Peyer's patch (tissue), 4 donors: ENCODE measurements at regions not wholly inside any gene's neighbourhood (a gene's known extent, or its start where the extent isn't known, plus 50 kb on each side); places are given as distances from the start of the nearest gene placed in this dataset.

Experiments used
- CTCF ChIP-seq, 6 experiments: fragments of 450-650 bp in 4 of 6; fragments of 200-600 bp in 2 of 6; sonication (generic) in 1 of 6; IDR thresholded peaks; one replicate each; pipeline ENCODE4 v1.5.1; 2017 to 2019; ENCODE audit warnings: antibody characterized with exemption in 6 of 6, mild to moderate bottlenecking in 3 of 6, moderate library complexity in 1 of 6
- POLR2A ChIP-seq, 2 donors: fragments of 450-650 bp; IDR thresholded peaks; one replicate each; pipeline ENCODE4 v1.5.1; 2017; ENCODE audit warnings: antibody characterized with exemption in 2 of 2, mild to moderate bottlenecking in 2 of 2, moderate library complexity in 2 of 2

- TF ChIP-seq CTCF (IDR thresholded peaks at IDR 0.05) (no peak), POLR2A (IDR thresholded peaks at IDR 0.05) (no peak)
Observed at GRCh38 chr4:83781434-83781833, 245.5 kb downstream of the GPAT3 start.
